PC-3 (cell line): ENCODE measurements at regions not wholly inside any gene's neighbourhood (a gene's known extent, or its start where the extent isn't known, plus 50 kb on each side); places are given as distances from the start of the nearest gene placed in this dataset.

Source experiments
- EZH2 ChIP-seq: fragments of 300-600 bp; sonication (generic); IDR thresholded peaks from one replicate; pipeline ENCODE4 v1.6.1; 2017; ENCODE audit warnings: antibody characterized with exemption, mild to moderate bottlenecking, low read length; ENCODE audit not compliant: unreplicated experiment
- EZH2phosphoT487 ChIP-seq: fragments of 300-600 bp; sonication (generic); IDR thresholded peaks from 2 replicates; pipeline ENCODE4 v1.6.1; 2018; ENCODE audit warnings: mild to moderate bottlenecking, antibody characterized with exemption, low read length, borderline replicate concordance
- TF ChIP-seq, protein P1 (sequence below): fragments of 300-600 bp; sonication (generic); conservative IDR thresholded peaks from 2 replicates; pipeline ENCODE4 v1.5.1; 2017; ENCODE audit warnings: antibody characterized with exemption, low read depth, mild to moderate bottlenecking, low read length

DNA sequence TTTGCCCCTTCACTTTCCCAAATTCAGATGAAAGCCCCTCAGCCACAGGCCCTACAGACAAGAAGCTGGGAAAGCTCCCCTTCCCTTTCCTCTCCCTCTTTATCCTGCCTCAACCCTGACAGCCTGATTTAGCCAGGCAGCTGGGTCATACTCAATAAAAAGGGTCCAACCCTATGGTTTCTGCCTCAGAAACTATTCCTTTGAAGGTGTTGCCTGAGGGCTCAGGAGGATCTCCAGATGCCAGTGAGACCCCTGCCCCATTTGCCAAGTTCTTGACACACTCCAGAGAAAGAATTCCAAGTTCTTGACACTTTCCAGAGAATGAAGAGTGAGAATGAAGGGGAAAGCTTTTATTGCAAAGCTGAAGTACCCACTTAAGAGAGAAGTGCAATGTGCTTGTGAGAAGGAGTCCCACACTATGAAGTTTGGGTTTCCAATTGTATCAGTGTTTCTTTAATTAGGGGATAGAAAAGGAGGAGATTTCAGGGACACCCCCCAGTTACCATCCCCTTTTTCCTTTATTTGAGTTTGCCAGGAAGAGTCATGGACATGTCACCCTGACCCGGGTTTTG, 576.2 kb downstream of the METTL4 start:
- TF ChIP-seq, protein P1, sequence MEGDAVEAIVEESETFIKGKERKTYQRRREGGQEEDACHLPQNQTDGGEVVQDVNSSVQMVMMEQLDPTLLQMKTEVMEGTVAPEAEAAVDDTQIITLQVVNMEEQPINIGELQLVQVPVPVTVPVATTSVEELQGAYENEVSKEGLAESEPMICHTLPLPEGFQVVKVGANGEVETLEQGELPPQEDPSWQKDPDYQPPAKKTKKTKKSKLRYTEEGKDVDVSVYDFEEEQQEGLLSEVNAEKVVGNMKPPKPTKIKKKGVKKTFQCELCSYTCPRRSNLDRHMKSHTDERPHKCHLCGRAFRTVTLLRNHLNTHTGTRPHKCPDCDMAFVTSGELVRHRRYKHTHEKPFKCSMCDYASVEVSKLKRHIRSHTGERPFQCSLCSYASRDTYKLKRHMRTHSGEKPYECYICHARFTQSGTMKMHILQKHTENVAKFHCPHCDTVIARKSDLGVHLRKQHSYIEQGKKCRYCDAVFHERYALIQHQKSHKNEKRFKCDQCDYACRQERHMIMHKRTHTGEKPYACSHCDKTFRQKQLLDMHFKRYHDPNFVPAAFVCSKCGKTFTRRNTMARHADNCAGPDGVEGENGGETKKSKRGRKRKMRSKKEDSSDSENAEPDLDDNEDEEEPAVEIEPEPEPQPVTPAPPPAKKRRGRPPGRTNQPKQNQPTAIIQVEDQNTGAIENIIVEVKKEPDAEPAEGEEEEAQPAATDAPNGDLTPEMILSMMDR = no peak
- TF ChIP-seq EZH2 (no peak), EZH2phosphoT487 (no peak)
